Sciatic nerve (tissue), 2 donors: ENCODE measurements at regions not wholly inside any gene's neighbourhood (a gene's known extent, or its start where the extent isn't known, plus 50 kb on each side); places are given as distances from the start of the nearest gene placed in this dataset.
"Not testable (repeated sequence)": the region's sequence is repeated elsewhere in the genome, so short reads cannot be mapped to it uniquely, and the experiment has no call there.

Experiments
- ATAC-seq: fragments of 200-7000 bp; cut with Tn5 transposase; one replicate; pipeline ENCODE4 v1.9.1; 2020; ENCODE audit warnings: mild to moderate bottlenecking, moderate library complexity
- DNase-seq: peaks from one replicate; pipeline ENCODE4 v3.0.0-alpha.2; 2020; ENCODE audit warnings: low spot score
- intact Hi-C: fragments of 100-400 bp; cut with DNase I; formaldehyde crosslinking; loops from one replicate; pipeline ENCODE4 v1.14.2; 2022
- donor health status: DM: no; HTN: no; CAD: no.
- donor health status: DM: no; HTN: no; CAD: no.

DNA sequence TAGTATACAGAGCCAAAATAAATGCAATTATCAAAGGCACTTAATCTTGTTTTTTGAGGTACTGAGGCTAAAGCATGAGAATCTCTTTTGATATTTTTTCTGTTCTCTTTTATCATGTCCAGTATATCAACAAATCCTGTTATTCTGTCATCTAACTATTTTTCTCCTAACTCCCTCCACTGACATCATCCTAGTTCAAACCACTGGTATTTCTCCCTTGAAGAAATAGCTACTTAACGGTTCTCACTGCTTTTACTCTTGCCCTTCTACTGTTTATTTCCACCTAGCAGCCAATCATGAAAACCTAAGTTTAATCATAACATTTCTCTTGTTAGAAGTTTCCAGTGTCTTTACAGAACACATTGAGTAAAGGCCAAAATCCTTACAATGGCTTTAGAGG lies 317.6 kb downstream of the GPD2 start:
- intact Hi-C loops = no loop called here
- no peak for DNase-seq
- no peak for ATAC-seq

DNA sequence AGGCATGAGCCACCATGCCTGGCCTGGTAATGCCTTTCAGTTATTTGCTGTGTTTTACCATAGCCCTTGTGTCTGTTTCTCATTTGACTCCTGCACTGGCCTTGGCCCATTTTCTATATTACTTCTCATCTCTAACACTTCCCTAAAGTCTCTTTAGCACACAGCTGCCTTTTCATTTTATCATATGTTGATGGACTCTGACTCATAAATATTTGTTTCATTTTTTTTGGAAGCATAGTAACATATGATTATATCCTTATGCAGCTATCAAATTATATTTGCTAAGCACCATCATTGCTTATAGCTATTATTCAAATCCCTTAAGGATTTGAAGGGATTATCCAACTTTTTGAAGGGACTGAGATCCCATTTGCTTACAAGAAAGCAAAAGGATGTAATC lies 320.3 kb downstream of the GPD2 start:
- intact Hi-C loops = no loop called here
- DNase-seq (no peak), ATAC-seq (no peak)

DNA sequence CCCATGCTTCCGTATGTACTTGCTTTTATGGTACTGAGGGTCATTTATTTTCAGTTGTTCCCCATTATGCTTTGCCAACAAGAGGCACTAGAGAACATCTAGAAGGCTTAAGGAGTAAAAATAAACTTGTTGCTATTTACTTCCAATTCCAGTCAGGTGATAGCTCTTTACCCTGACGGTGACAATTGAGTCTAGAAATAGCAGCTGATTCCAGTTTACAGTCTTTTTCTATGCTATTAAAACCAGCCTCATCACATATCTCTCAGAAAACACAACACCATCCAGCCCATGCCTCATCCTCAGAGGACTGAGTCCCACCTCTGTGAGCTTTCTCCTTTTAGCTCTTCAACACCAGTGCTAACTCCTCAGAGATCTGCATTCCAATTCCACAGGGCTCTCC lies 327.0 kb downstream of the GPD2 start:
- ATAC-seq = no peak
- intact Hi-C loops = no loop called here
- DNase-seq = no peak

DNA sequence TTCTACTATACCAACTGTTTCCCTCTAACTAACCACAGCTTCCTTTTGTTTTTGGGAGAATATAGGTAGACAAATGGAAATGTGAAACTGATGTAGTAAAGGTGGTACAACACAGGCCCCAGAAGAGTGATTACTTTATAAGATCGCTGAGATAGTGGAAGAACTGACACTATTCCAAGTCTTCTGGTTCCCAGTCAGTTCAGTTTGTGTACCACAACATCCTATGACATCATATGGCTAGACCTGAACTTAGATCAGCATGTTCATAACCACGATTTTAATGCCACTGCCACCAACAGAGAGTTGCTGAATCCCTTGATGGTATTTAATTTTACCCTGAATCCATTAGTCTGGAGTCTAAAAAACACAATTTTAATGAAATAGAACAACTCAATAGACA lies 328.9 kb downstream of the GPD2 start:
- intact Hi-C loops = no loop called here

DNA sequence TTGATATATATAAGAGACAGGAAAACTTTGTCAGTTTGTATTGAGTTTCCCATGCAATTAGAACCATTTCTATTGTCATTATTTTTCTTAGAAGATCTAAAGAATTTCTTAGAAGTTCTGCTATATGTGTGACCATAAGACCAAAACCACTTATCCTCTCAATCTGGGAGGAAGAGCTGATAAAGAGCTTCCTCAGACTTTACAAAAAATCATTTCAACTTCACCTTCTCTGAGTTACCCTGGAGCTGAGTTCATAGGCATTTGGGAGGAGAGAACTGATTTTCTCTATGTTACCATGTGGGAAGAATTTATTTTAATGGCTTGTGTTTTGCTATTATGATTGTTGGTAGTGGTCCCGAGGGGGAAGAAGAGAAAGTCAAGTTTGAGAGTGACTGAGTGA lies 329.3 kb downstream of the GPD2 start:
- DNase-seq (no peak), ATAC-seq (no peak)
- intact Hi-C loops = no loop called here

More for the DNA sequence above, 328.9 kb downstream of the GPD2 start:
- ATAC-seq (no peak), DNase-seq (no peak)

DNA sequence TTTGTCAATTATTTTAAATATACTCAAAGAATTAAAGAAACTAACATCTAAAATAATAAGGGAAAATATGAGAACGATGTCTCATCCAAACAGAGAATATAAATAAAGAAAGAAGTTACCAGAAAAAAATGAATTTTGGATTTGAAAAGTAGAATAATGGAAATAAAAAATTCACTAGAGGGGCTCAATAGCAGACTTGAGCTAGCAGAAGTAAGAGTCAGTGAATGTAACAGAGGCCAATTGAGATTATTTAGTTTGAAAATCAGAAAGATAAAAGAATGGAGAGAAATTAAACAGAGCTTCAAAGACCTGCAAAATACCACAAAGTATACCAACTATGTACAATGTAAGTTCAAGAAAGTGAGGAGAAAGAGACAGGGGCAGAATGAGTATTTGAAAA lies 333.6 kb downstream of the GPD2 start:
- ATAC-seq = no peak
- no peak for DNase-seq
- intact Hi-C loops = no loop called here

DNA sequence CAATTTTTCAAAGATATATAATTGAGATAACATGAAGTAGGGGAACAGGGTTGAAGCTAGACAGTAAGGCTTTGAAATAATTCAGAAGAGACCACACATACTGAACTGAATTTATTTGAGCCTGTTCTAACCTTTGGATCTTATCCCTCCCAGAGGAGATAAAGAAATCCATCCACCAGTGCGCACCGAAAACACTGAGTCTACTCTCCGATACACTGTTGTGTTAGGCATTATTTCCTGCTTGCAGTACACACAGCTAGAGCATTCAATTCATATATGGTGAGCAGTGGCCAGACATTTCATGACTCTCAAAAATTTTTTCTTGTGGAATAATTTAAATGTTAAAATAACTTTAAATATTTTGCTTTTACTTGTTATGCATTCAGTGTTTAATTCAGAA lies 342.7 kb downstream of the GPD2 start:
- intact Hi-C loops = loop anchor here (5.0 kb wide), 1 partner anchor 1717 kb away; no protein-coding TSS in a partner anchor
- no peak for ATAC-seq

DNA sequence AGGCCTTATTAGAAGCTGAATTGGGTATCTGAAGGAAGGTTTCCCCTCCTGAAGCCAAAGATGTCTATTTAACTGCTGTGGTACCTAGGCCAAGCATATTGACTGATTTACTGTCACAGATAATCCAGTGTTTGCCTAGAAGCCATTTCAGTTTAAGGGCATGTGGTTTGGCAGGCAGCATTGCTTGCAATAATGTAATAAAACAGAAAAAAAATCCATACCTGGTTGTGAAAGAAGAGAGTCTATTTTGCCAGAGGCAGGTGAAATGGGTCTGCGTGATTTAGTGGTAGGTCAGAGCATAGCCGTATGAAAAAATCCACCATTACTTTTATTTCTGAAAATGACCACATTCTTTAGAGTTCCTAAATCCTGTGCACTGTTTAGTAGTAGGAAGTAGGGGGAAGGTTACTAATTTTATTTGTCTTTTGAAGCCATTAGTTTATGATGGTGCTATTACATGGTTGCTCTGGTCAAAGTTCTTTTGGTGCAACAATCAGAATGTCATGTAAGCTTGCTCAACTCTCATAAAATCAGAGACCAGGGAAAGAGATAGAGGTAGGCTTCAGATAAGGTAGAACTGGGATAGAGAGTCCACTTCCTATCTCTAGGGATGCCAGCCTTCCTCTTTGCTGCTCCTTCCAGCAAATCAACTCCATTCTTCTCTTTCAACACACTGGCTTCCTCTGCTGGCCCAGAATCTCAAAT lies 343.4 kb downstream of the GPD2 start:
- DNase-seq = no peak
- intact Hi-C loops = loop anchor here (5.0 kb wide), 1 partner anchor 1717 kb away; no protein-coding TSS in a partner anchor
- ATAC-seq = no peak

More for the DNA sequence above, 342.7 kb downstream of the GPD2 start:
- no peak for DNase-seq

DNA sequence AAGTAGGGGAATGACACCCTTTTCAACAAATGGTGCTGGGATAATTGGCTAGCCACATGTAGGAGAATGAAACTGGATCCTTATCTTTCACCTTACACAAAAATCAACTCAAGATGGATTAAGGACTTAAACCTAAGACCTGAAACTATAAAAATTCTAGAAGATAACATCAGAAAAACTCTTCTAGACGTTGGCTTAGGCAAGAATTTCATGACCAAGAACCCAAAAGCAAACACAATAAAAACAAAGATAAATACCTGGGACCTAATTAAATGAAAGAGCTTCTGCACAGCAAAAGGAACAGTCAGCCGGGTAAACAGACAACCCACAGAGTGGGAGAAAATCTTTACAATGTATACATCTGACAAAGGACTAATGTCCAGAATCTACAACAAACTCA lies 345.5 kb downstream of the GPD2 start:
- intact Hi-C loops, ATAC-seq, DNase-seq: not testable (repeated sequence)

DNA sequence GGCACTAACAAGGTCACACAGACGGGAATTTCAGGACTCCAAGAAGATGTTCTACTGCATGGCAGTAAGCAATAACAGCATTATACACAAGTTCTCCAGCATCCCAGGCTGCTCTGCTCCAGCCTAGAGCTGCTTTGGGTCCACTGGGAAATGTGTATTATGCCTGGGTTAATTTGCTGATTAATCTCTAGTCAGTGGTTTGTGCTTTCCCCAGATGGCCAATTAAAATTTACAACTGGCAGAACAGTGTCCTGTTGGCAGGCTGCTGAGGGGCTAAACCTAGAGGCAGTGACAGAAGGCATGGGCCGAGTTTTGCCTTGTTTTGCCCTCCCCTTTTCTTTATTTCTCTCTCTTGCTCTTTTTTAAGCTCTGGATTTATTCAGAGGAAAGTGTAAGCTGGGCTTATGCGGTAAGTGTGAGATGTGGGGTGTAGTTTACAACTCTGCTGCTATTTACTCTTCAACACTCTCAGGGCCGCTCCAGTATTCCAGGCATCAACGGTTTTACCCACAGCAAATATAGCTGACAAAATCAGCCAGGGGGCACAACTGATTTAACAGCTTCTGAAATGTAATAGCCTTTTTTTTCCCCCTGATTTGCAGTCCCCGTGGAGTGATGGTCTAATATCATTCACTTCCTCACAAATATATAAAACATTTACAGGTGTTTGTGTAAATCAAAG lies 348.0 kb downstream of the GPD2 start:
- DNase-seq (no peak), ATAC-seq (no peak)
- intact Hi-C loops = no loop called here

DNA sequence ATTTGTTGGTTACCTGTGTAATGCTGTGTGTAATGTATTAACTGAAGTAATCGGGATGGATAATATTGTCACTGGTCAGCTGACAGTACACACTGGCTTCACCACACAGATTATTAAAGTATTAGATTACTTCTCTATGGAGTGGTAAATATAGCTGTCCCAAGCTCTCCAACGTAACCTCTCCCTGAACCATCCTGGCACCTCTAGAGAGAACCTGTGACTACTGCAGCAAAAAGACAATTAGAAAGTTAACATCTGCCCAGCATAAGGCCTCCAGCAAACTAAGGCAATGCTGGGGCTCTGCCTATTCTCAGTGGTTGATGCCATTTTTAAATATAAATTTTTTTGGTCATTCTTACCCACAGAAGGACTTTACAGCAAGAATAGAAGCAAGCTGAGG lies 351.3 kb downstream of the GPD2 start:
- intact Hi-C loops = no loop called here
- ATAC-seq (no peak), DNase-seq (no peak)

DNA sequence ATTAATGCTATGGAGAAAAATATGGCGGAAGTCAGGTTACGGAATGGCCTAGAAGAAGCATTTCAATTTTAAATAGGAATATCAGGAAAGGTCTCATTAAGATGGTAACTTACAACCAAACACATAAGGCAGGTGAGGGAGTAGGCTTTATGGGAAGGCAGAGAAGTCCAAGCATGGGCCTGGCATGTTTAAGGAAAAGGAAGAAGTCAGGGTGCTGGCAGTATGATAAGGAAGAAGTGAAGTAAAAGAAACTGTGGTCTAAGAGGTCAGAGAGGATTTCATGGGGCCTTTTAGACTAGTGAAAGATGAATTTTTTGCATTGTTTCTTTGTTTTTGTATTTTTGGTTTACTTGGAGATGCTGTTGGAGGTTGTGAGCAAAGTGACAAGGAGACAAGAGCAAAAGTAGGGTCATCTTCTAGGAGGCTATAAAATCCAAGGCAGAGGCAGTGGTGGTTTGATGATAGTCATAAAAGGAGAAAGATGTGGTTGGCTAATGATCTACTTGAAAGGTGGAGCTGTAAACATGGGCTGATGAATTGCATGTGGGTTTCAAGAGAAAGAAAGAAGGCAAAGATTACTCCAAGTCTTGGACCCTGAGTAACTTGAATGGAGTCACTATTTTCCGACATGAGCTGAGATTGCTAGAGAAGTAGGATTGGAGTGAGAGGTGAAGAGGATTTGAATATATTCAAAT lies 354.3 kb downstream of the GPD2 start:
- no peak for ATAC-seq
- DNase-seq = no peak
- intact Hi-C loops = no loop called here

DNA sequence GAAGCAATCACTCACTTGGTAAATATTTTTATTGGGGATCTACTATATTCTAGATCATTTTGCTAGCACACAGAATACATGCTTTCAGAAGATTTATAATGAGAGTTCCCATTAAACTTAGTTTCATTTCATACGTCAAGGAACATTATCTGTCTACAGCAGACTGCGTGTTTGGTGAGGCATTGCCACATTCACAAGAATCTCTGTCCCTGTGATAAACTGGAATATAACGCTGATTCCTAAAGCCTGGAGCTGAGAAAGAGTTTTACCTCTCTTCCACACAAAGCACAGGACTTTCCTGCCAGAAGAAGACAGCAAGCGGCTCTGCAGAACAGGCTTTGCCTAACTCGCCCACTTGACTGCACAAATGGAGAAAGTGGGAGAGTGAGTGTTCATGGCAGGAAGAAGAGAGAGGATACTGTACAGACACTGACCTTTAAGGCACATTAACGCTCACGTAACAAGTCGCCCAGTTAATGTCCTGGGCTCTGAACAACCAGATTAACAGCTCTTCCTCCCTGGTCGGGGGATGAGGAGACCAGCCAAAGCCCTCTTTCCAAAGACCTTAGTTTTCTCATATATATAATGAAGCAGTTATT lies 356.2 kb downstream of the GPD2 start:
- intact Hi-C loops = no loop called here
- DNase-seq (no peak), ATAC-seq (no peak)

DNA sequence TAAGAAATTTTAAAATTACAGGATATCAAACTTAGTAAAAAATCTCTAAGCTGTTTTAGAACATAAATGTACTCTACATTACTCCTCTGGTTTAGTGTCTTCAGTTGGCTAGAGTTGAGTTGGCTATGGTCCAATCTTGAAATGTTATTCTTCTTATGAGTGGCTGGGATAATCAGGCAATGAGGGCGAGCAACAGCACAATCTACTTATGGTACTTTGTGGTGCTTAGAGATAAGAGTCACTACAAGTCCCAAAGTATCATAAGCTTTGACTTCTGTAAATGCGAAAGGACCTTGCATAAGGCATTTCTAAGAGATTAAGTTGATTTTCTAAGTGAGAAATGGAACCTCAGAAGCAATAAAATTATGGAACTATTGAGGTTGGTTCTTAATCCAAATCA lies 361.7 kb downstream of the GPD2 start:
- DNase-seq = no peak
- ATAC-seq = no peak
- intact Hi-C loops = no loop called here

DNA sequence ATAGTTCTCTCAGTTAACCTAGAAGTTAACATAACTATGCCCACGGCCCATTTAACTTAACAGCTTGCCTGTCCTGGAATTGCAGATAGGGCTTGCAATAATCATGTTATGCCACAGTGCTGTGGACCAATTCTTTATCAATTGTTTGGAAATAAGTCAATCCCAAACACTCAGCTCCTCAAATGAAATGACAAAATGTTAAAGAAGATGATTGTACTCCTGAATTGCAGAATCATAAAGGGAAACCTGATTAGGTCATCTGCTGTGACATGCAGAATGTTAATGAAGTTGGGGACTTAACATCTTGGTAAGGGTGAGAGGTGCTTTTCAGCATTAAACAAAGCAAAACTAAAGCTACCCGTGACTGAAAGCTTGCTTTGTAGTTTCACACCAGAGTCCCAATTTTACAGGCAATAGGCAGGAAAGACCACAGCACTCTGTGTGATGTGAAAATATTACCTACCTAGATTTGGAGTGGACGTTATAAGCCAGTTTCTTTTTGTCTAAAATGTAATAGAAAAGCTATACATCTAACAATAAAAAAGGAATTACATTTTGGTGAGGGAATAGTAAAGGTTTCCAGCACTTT lies 364.0 kb downstream of the GPD2 start:
- ATAC-seq = no peak
- intact Hi-C loops = no loop called here
- DNase-seq = no peak

DNA sequence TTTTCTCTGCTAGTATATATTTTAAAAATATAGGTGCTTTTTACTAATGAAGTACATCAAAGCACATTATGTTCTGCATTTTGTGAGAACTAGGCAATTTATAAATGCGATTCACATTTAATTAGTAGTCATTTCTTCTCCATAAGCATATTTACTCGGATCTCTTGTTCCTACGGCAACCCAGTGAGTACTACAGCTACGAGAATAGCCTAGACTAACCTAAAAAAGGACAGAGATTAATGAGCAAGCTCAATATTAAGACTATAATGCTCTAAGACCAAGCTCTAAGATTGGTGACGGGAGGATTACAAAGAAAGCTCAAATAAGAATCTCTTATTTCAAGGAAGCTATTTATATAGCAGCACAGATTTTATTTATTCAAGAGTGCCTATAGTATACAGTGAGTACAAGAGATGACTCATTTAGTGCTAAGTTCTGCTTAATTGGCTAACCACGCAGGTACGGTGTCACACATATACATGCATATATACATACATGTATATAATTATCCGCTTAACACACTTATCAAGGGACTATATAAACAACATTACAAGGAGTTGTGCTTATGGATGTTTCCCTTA lies 364.7 kb downstream of the GPD2 start:
- ATAC-seq (no peak), DNase-seq (no peak)

DNA sequence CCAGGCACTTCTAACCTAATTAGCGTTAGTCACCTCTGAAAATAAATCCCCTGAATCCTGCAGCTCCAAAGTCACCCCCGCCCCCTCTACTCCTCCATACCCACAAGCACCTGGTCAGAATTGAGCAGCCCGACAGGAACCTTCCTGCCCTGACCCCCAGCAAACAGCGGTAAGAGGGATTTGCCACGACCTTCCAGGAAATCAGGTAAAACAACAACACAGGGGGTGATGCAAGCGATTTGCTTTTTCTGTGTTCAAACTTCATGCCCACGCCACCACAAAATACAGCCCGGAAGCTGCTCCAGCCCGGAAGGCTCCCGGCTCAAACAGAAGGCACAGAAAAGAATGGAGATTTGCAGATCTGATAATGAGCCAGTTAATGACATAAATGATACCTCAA lies 367.1 kb downstream of the GPD2 start:
- ATAC-seq (no peak), DNase-seq (no peak)
- intact Hi-C loops = no loop called here

More for the DNA sequence above, 364.7 kb downstream of the GPD2 start:
- intact Hi-C loops = no loop called here

DNA sequence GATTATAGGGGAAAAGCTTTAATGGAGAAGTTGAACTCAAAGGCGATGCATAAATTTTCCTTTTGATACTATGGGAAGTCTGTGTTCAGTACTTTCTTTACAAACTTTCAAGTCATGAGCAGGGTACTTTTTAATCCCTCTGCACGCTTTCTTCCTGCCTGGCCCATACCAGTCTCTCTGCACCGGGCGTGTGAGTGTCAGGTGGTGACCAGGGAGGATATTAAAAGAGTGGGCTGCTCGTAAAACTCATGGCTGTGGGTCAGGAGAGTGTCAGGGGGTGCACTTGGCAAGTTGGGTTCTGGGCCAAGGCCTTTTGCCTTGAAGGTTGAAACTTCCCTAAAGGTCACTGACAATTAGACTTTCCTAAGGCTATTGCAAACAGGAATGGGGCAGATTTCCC lies 367.8 kb downstream of the GPD2 start:
- intact Hi-C loops = no loop called here
- DNase-seq = no peak
- no peak for ATAC-seq

DNA sequence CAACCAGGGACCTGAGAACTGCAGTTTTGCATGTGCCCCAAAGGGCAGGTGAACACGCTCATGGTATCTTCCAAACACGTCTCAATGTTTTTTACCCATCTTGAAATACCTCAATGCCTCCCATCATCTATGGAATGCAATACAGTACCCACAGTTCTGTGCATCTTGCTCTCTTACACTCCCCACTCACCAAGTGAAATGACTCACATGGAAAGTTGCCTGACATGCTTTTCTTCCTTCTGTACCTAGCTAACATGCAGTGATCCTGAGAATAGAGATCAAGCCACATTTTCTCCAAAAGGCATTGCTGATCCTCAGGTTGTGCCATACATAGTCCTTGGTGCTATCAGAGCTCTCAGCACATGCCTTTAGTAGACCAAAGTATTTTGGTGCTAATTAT lies 373.9 kb downstream of the GPD2 start:
- intact Hi-C loops = no loop called here
- no peak for ATAC-seq
- DNase-seq = no peak
